Tibial nerve (tissue), 4 donors: ENCODE measurements at regions not wholly inside any gene's neighbourhood (a gene's known extent, or its start where the extent isn't known, plus 50 kb on each side); places are given as distances from the start of the nearest gene placed in this dataset.

ENCODE experiments used
- EP300 ChIP-seq, 2 donors: sonication (generic); formaldehyde crosslinking; IDR thresholded peaks; one replicate each; pipeline ENCODE4 v1.6.1; 2017; ENCODE audit warnings: antibody characterized with exemption in 2 of 2, mild to moderate bottlenecking in 1 of 2
- TF ChIP-seq, protein P1 (sequence below), 5 experiments: fragments of 200-600 bp in 3 of 5; fragments of 450-650 bp in 2 of 5; sonication (generic) in 3 of 5; IDR thresholded peaks; one replicate each; pipeline ENCODE4 v1.5.1; 2016 to 2019; ENCODE audit warnings: antibody characterized with exemption in 5 of 5, mild to moderate bottlenecking in 3 of 5, moderate library complexity in 2 of 5

GRCh38 chr3:105316331-105316730, 50.4 kb upstream of the ALCAM start:
- TF ChIP-seq, protein P1, sequence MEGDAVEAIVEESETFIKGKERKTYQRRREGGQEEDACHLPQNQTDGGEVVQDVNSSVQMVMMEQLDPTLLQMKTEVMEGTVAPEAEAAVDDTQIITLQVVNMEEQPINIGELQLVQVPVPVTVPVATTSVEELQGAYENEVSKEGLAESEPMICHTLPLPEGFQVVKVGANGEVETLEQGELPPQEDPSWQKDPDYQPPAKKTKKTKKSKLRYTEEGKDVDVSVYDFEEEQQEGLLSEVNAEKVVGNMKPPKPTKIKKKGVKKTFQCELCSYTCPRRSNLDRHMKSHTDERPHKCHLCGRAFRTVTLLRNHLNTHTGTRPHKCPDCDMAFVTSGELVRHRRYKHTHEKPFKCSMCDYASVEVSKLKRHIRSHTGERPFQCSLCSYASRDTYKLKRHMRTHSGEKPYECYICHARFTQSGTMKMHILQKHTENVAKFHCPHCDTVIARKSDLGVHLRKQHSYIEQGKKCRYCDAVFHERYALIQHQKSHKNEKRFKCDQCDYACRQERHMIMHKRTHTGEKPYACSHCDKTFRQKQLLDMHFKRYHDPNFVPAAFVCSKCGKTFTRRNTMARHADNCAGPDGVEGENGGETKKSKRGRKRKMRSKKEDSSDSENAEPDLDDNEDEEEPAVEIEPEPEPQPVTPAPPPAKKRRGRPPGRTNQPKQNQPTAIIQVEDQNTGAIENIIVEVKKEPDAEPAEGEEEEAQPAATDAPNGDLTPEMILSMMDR (IDR thresholded peaks at IDR 0.05) = no peak
- peak in 1 of 2 donors; percentile 53 for TF ChIP-seq EP300 (IDR thresholded peaks at IDR 0.05)
